ENCODE measurements at regions not wholly inside any gene's neighbourhood (a gene's known extent, or its start where the extent isn't known, plus 50 kb on each side); places are given as distances from the start of the nearest gene placed in this dataset.
"Not testable (repeated sequence)": the region's sequence is repeated elsewhere in the genome, so short reads cannot be mapped to it uniquely, and the experiment has no call there.

DNA sequence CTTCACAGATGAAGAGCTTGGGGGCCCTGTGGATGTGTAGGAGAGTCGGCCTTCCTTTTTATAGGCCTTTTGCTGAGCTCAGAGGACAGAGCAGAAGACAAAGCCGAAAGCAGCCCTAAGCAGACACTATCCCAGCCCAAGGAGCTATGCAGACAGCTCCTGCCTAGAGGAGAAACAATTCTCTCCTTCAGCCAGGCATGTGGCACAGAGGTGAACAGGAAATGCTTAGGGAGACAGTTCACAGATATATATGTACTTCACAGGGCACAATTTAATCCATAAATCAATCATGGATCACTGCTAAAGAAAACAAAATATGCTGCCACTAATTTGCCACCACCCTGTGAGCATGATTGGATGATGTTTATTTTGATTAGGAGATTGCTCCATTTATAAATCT, 164.5 kb upstream of the PLGLB2 start:
- H3K9me3 ChIP-seq (ENCODE audit: control insufficient read depth in 4 of 4, insufficient read depth in 3 of 4, low read length in 3 of 4); ATAC-seq (ENCODE audit: insufficient read depth, low FRiP score); DNase-seq; H3K27ac ChIP-seq (ENCODE audit: low read depth in 1 of 2, low read length in 1 of 2); H3K27me3 ChIP-seq (ENCODE audit: control insufficient read depth in 3 of 3, insufficient read depth in 3 of 3, low read length in 2 of 3); H3K4me3 ChIP-seq; H3K9ac ChIP-seq (ENCODE audit: insufficient read depth in 1 of 2, low read length in 2 of 2); H3K4me1 ChIP-seq (ENCODE audit: control insufficient read depth in 5 of 5, insufficient read depth in 5 of 5, low read length in 5 of 5); H3K36me3 ChIP-seq (ENCODE audit: control insufficient read depth in 4 of 4, insufficient read depth in 4 of 4, low read length in 4 of 4): not testable (repeated sequence)
- WGBS, 2 donors = 93 to 98% methylated on average over 2 of the region's 2 CpGs

GRCh38 chr2:87583803-87584202, 164.1 kb upstream of the PLGLB2 start:
- not testable (repeated sequence) for ATAC-seq (ENCODE audit: insufficient read depth, low FRiP score); H3K4me3 ChIP-seq; H3K36me3 ChIP-seq (ENCODE audit: control insufficient read depth in 4 of 4, insufficient read depth in 4 of 4, low read length in 4 of 4); H3K9me3 ChIP-seq (ENCODE audit: control insufficient read depth in 4 of 4, insufficient read depth in 3 of 4, low read length in 3 of 4); H3K4me1 ChIP-seq (ENCODE audit: control insufficient read depth in 5 of 5, insufficient read depth in 5 of 5, low read length in 5 of 5); H3K9ac ChIP-seq (ENCODE audit: insufficient read depth in 1 of 2, low read length in 2 of 2); H3K27me3 ChIP-seq (ENCODE audit: control insufficient read depth in 3 of 3, insufficient read depth in 3 of 3, low read length in 2 of 3); H3K27ac ChIP-seq (ENCODE audit: low read depth in 1 of 2, low read length in 1 of 2)
- 54 to 62% methylated on average over 11 to 13 of the region's 15 CpGs for WGBS, 2 donors
- peak in 2 of 3 donors; percentile 1 to 12 for DNase-seq

DNA sequence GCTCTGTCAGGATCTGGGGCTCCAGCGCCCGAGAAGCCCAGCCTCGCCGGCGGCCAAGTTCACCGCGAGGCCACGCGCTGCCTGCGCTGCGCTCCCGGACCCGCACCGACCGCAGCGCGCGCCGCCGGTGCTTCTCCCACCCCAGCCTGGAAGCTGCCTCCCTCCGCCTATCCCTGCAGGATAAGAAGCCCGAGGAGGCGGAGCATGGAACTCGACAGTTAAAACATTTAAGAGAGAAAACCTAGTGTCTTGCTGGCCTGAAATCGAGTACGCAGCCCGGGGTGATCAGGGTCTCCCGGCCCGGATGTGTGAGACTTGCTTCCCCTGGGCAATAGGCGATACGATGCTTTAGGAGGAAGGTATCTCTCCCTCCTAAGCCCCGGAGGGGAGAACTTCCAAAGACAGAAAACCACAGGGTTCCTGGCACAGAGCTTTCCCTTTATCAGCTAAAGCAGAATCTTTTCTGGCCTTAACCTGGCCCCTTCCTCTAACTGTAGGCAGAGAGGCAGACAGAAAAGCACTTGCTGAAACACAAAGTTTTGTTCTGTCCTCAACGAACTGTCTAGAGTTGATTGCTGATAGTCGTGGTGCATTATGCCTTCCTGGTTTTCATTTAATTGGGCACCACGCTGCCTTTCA, 163.5 kb upstream of the PLGLB2 start:
- not testable (repeated sequence) for H3K27ac ChIP-seq (ENCODE audit: low read depth in 1 of 2, low read length in 1 of 2); H3K27me3 ChIP-seq (ENCODE audit: control insufficient read depth in 3 of 3, insufficient read depth in 3 of 3, low read length in 2 of 3); H3K4me1 ChIP-seq (ENCODE audit: control insufficient read depth in 5 of 5, insufficient read depth in 5 of 5, low read length in 5 of 5); H3K36me3 ChIP-seq (ENCODE audit: control insufficient read depth in 4 of 4, insufficient read depth in 4 of 4, low read length in 4 of 4); H3K9ac ChIP-seq (ENCODE audit: insufficient read depth in 1 of 2, low read length in 2 of 2); H3K9me3 ChIP-seq (ENCODE audit: control insufficient read depth in 4 of 4, insufficient read depth in 3 of 4, low read length in 3 of 4); H3K4me3 ChIP-seq
- ATAC-seq (ENCODE audit: insufficient read depth, low FRiP score) (peak; percentile 41), DNase-seq (peak; percentile 58 to 70 (median 64))
- WGBS, 2 donors = 4 to 15% methylated on average over 30 to 32 of the region's 35 CpGs

GRCh38 chr2:87587934-87588333, 160.0 kb upstream of the PLGLB2 start:
- not testable (repeated sequence) for ATAC-seq (ENCODE audit: insufficient read depth, low FRiP score); H3K27me3 ChIP-seq (ENCODE audit: control insufficient read depth in 3 of 3, insufficient read depth in 3 of 3, low read length in 2 of 3); H3K27ac ChIP-seq (ENCODE audit: low read depth in 1 of 2, low read length in 1 of 2); DNase-seq; H3K4me1 ChIP-seq (ENCODE audit: control insufficient read depth in 5 of 5, insufficient read depth in 5 of 5, low read length in 5 of 5); H3K4me3 ChIP-seq; H3K9me3 ChIP-seq (ENCODE audit: control insufficient read depth in 4 of 4, insufficient read depth in 3 of 4, low read length in 3 of 4); H3K9ac ChIP-seq (ENCODE audit: insufficient read depth in 1 of 2, low read length in 2 of 2); H3K36me3 ChIP-seq (ENCODE audit: control insufficient read depth in 4 of 4, insufficient read depth in 4 of 4, low read length in 4 of 4)
- no CpG with 5 or more reads among the region's 1 CpG for WGBS, 2 donors

DNA sequence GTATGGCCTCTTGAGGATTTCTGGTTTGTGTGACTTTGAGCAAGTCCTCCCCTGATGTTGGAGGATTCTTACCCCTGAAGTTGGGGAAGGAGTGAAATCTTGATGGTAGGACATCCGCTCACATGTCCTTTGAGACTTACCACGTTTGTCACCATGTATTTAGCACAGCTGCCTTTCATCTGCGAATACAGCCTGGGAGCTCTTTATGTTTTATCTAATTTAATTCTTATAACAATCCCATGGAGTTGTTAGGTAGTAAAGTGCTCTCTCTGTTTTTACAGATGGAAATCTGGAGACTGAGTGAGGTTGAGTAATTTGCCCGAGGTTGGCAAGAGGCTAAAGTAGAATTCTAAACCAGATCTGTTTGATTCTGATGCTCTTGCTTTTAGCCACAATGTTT, 154.9 kb upstream of the PLGLB2 start:
- not testable (repeated sequence) for DNase-seq; H3K9ac ChIP-seq (ENCODE audit: insufficient read depth in 1 of 2, low read length in 2 of 2); H3K27me3 ChIP-seq (ENCODE audit: control insufficient read depth in 3 of 3, insufficient read depth in 3 of 3, low read length in 2 of 3); ATAC-seq (ENCODE audit: insufficient read depth, low FRiP score); H3K36me3 ChIP-seq (ENCODE audit: control insufficient read depth in 4 of 4, insufficient read depth in 4 of 4, low read length in 4 of 4); H3K4me1 ChIP-seq (ENCODE audit: control insufficient read depth in 5 of 5, insufficient read depth in 5 of 5, low read length in 5 of 5); H3K4me3 ChIP-seq; H3K27ac ChIP-seq (ENCODE audit: low read depth in 1 of 2, low read length in 1 of 2); H3K9me3 ChIP-seq (ENCODE audit: control insufficient read depth in 4 of 4, insufficient read depth in 3 of 4, low read length in 3 of 4)
- 87 to 97% methylated on average over 3 of the region's 4 CpGs for WGBS, 2 donors

DNA sequence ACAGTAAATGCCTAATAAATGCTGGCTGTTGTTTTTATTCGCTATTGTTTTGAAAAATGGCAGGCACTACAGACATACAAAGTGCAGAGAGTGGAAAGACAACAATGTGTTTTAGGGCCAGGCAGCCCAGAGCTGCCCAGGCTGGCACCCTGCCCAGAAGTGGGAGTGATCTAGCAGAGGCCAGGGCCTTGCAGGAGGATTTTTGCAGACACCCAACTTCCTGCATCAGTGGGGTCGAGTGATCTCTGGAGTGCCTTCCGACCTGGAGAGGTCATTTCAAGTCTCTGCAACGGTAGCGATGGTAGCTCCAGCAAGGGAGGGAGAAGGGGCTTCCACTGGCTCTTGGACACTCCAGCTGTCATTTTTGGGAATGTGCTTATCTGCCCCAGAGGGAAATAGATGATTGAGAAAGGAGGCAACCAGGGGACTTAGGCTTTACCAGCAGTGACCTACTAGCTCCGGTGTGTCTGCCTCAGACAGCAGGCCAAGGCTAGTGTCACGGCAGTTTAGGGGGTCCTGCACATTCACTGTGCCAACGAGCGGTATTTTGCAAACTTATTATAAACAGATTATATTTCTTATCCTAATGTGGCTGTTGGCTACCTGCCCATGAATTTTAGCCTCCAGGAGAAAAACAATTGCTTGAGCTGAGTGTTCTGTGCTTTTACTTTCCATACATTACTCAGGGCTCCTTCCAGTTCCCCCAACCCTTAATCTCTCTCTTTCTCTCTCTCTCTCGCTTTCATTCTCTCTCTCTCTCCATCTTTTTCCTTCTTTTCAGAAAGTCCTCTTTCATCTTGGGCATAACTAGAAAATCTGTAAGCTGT, 153.9 kb upstream of the PLGLB2 start:
- peak; percentile 86 for ATAC-seq (ENCODE audit: insufficient read depth, low FRiP score)
- not testable (repeated sequence) for H3K4me3 ChIP-seq; H3K27ac ChIP-seq (ENCODE audit: low read depth in 1 of 2, low read length in 1 of 2); H3K27me3 ChIP-seq (ENCODE audit: control insufficient read depth in 3 of 3, insufficient read depth in 3 of 3, low read length in 2 of 3); H3K36me3 ChIP-seq (ENCODE audit: control insufficient read depth in 4 of 4, insufficient read depth in 4 of 4, low read length in 4 of 4); H3K9me3 ChIP-seq (ENCODE audit: control insufficient read depth in 4 of 4, insufficient read depth in 3 of 4, low read length in 3 of 4); H3K9ac ChIP-seq (ENCODE audit: insufficient read depth in 1 of 2, low read length in 2 of 2); H3K4me1 ChIP-seq (ENCODE audit: control insufficient read depth in 5 of 5, insufficient read depth in 5 of 5, low read length in 5 of 5)
- DNase-seq = peak; percentile 62 to 79 (median 77)
- WGBS, 2 donors = 0 to 15% methylated on average over 4 to 8 of the region's 10 CpGs

DNA sequence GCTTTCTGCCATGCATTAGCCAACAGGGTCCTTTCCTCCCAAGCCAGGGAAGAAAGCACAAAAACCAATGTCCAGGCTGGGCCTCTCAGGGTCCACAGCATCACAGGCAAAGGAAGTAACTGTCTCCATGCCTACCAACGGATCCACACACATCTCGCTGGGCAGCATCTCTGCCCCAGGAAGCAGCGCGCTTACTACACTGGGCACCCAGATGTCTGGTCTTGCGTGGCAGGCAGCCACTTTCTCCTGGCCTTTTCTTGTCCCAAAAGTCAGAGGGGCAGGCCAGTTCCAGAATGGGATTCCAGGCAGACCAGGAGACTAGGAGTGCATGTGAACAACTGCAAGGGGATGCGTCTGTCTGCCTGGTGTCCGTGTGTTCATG, 153.3 kb upstream of the PLGLB2 start:
- H3K36me3 ChIP-seq (ENCODE audit: control insufficient read depth in 4 of 4, insufficient read depth in 4 of 4, low read length in 4 of 4); ATAC-seq (ENCODE audit: insufficient read depth, low FRiP score); H3K9me3 ChIP-seq (ENCODE audit: control insufficient read depth in 4 of 4, insufficient read depth in 3 of 4, low read length in 3 of 4); H3K27ac ChIP-seq (ENCODE audit: low read depth in 1 of 2, low read length in 1 of 2); H3K4me3 ChIP-seq; H3K4me1 ChIP-seq (ENCODE audit: control insufficient read depth in 5 of 5, insufficient read depth in 5 of 5, low read length in 5 of 5); H3K27me3 ChIP-seq (ENCODE audit: control insufficient read depth in 3 of 3, insufficient read depth in 3 of 3, low read length in 2 of 3); H3K9ac ChIP-seq (ENCODE audit: insufficient read depth in 1 of 2, low read length in 2 of 2): not testable (repeated sequence)
- WGBS, 2 donors = 66 to 73% methylated on average over 6 to 7 of the region's 7 CpGs
- DNase-seq = peak; percentile 12 to 30 (median 16)

- H3K4me1 ChIP-seq (ENCODE audit: control insufficient read depth in 5 of 5, insufficient read depth in 5 of 5, low read length in 5 of 5); H3K27ac ChIP-seq (ENCODE audit: low read depth in 1 of 2, low read length in 1 of 2); H3K4me3 ChIP-seq; ATAC-seq (ENCODE audit: insufficient read depth, low FRiP score); H3K27me3 ChIP-seq (ENCODE audit: control insufficient read depth in 3 of 3, insufficient read depth in 3 of 3, low read length in 2 of 3); H3K36me3 ChIP-seq (ENCODE audit: control insufficient read depth in 4 of 4, insufficient read depth in 4 of 4, low read length in 4 of 4); H3K9ac ChIP-seq (ENCODE audit: insufficient read depth in 1 of 2, low read length in 2 of 2); H3K9me3 ChIP-seq (ENCODE audit: control insufficient read depth in 4 of 4, insufficient read depth in 3 of 4, low read length in 3 of 4): not testable (repeated sequence)
- 26 to 52% methylated on average over 5 to 6 of the region's 6 CpGs for WGBS, 2 donors
- peak; percentile 1 to 44 (median 15) for DNase-seq
Observed at GRCh38 chr2:87595017-87595416, 152.9 kb upstream of the PLGLB2 start.

All from lung (tissue), 9 donors.